C4-2B (cell line): ENCODE measurements at regions not wholly inside any gene's neighbourhood (a gene's known extent, or its start where the extent isn't known, plus 50 kb on each side); places are given as distances from the start of the nearest gene placed in this dataset.

Experiments used
- ZFX ChIP-seq: fragments of 450-650 bp; IDR thresholded peaks from 2 replicates; pipeline ENCODE4 v1.6.1; 2017
- TF ChIP-seq, protein P1 (sequence below): fragments of 450-650 bp; conservative IDR thresholded peaks from 2 replicates; pipeline ENCODE4 v1.5.1; 2017; ENCODE audit warnings: mild to moderate bottlenecking

- TF ChIP-seq, protein P1, sequence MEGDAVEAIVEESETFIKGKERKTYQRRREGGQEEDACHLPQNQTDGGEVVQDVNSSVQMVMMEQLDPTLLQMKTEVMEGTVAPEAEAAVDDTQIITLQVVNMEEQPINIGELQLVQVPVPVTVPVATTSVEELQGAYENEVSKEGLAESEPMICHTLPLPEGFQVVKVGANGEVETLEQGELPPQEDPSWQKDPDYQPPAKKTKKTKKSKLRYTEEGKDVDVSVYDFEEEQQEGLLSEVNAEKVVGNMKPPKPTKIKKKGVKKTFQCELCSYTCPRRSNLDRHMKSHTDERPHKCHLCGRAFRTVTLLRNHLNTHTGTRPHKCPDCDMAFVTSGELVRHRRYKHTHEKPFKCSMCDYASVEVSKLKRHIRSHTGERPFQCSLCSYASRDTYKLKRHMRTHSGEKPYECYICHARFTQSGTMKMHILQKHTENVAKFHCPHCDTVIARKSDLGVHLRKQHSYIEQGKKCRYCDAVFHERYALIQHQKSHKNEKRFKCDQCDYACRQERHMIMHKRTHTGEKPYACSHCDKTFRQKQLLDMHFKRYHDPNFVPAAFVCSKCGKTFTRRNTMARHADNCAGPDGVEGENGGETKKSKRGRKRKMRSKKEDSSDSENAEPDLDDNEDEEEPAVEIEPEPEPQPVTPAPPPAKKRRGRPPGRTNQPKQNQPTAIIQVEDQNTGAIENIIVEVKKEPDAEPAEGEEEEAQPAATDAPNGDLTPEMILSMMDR = no peak
- TF ChIP-seq ZFX = no peak
Measured at GRCh38 chr4:54526560-54526959, 131.2 kb upstream of the KIT start.
